A673 (cell line): ENCODE measurements at regions not wholly inside any gene's neighbourhood (a gene's known extent, or its start where the extent isn't known, plus 50 kb on each side); places are given as distances from the start of the nearest gene placed in this dataset.

ENCODE experiments used
- EZH2 ChIP-seq: fragments of 200-600 bp; sonication (generic); IDR thresholded peaks from 2 replicates; pipeline ENCODE4 v1.6.1; 2017; ENCODE audit warnings: borderline replicate concordance, low read depth, mild to moderate bottlenecking, mixed read lengths, antibody characterized with exemption, low read length; ENCODE audit not compliant: poor library complexity, severe bottlenecking
- TF ChIP-seq, protein P1 (sequence below): fragments of 300-800, 200-600 bp; sonication (generic); conservative IDR thresholded peaks from 2 replicates; pipeline ENCODE4 v1.5.1; 2017; ENCODE audit warnings: low read depth, mild to moderate bottlenecking, antibody characterized with exemption, low read length, moderate library complexity, mixed read lengths

GRCh38 chr2:59084326-59084725 is 843.2 kb upstream of the FANCL start:
- TF ChIP-seq, protein P1, sequence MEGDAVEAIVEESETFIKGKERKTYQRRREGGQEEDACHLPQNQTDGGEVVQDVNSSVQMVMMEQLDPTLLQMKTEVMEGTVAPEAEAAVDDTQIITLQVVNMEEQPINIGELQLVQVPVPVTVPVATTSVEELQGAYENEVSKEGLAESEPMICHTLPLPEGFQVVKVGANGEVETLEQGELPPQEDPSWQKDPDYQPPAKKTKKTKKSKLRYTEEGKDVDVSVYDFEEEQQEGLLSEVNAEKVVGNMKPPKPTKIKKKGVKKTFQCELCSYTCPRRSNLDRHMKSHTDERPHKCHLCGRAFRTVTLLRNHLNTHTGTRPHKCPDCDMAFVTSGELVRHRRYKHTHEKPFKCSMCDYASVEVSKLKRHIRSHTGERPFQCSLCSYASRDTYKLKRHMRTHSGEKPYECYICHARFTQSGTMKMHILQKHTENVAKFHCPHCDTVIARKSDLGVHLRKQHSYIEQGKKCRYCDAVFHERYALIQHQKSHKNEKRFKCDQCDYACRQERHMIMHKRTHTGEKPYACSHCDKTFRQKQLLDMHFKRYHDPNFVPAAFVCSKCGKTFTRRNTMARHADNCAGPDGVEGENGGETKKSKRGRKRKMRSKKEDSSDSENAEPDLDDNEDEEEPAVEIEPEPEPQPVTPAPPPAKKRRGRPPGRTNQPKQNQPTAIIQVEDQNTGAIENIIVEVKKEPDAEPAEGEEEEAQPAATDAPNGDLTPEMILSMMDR = no peak
- no peak for TF ChIP-seq EZH2
